ENCODE measurements at regions not wholly inside any gene's neighbourhood (a gene's known extent, or its start where the extent isn't known, plus 50 kb on each side); places are given as distances from the start of the nearest gene placed in this dataset.

- DNase-seq (ENCODE audit: low read depth, low spot score) (no peak), FAIRE-seq (no peak), ATAC-seq (0 out of 3 replicates have a peak, but pooled peaks have one; percentile 41)
- H2AFZ ChIP-seq (ENCODE audit: control insufficient read depth, low read depth, low read length): no peak overlapping the region
- intact Hi-C loops (cut with micrococcal nuclease; ENCODE audit: unreplicated experiment): loop anchor here (1.0 kb wide), 1 partner anchor 352 kb away; no protein-coding TSS in a partner anchor
- WGBS (ENCODE audit: insufficient coverage, insufficient replicate concordance, low lambda C conversion rate, missing lambda C conversion rate): 81% methylated on average over 1 of the region's 1 CpG
- SMC1A ChIA-PET (ENCODE audit: uncharacterized antibody, unreplicated experiment): interaction anchor here (0.5 to 4.8 kb wide), 13 partner anchors 9 to 746 kb away, joined by 3 to 96 read pairs (median 3); no protein-coding TSS in a partner anchor
- H3K27ac ChIP-seq (ENCODE audit: control insufficient read depth, insufficient read depth): no peak overlapping the region
- H3K4me2 ChIP-seq (ENCODE audit: control insufficient read depth, insufficient read depth): no peak overlapping the region
- no peaks in the 10 kb centered on the region for H3K9me3 ChIP-seq (replicated peaks; ENCODE audit: control insufficient read depth, insufficient read depth, low read length)
- H3K9ac ChIP-seq (ENCODE audit: control insufficient read depth, insufficient read depth, low read length): no peak overlapping the region
- RAD21 ChIA-PET (ENCODE audit: unreplicated experiment): interaction anchor here (1.0 to 5.0 kb wide), 9 partner anchors 9 to 1190 kb away, joined by 3 to 100 read pairs (median 3); no protein-coding TSS in a partner anchor
- CTCF ChIA-PET: interaction anchor here (0.7 to 5.0 kb wide), 12 partner anchors 15 to 1190 kb away, joined by 3 to 102 read pairs (median 4); no protein-coding TSS in a partner anchor
- in situ Hi-C loops (cut with MboI): loop anchor here (10.0 kb wide), 1 partner anchor 353 kb away; no protein-coding TSS in a partner anchor
- H3K79me2 ChIP-seq (ENCODE audit: control insufficient read depth, insufficient read depth, low read length): no peaks in the 10 kb centered on the region
- no TSS peak for BruUV-seq (replicated peaks)
- H3K4me1 ChIP-seq (ENCODE audit: control insufficient read depth, insufficient read depth, low read length): no peaks in the 10 kb centered on the region
- no peaks in the 10 kb centered on the region for H3K27me3 ChIP-seq (replicated peaks in 1 of 2; ENCODE audit: control insufficient read depth in 2 of 2, insufficient read depth in 2 of 2, low read length in 1 of 2)
- no peaks in the 10 kb centered on the region for H4K20me1 ChIP-seq (ENCODE audit: control insufficient read depth, insufficient read depth)
- H3K36me3 ChIP-seq (ENCODE audit: control insufficient read depth in 2 of 2, insufficient read depth in 2 of 2, low read length in 1 of 2): no peaks in the 10 kb centered on the region
- no peak overlapping the region for H3K4me3 ChIP-seq
- POLR2A ChIA-PET: no interaction called here
- TF ChIP-seq CBX3 (IDR thresholded peaks at IDR 0.05; ENCODE audit: borderline replicate concordance, low read depth) (no peak), ZNF622 (IDR thresholded peaks at IDR 0.05) (no peak), NFIC (IDR thresholded peaks at IDR 0.05; ENCODE audit: low read depth, low read length) (no peak), POLR2AphosphoS5 (IDR thresholded peaks at IDR 0.05; ENCODE audit: low read length) (no peak), CTCF (IDR thresholded peaks at IDR 0.05 in 2 of 3, conservative IDR thresholded peaks at IDR 0.05 in 1 of 3; ENCODE audit: control insufficient read depth in 2 of 3, extremely low read depth in 1 of 3, insufficient read depth in 1 of 3, low read depth in 3 of 3, low read length in 3 of 3) (peak; percentile 13 to 38 (median 20); a peak in 3 of 6 replicates), KDM1A (IDR thresholded peaks at IDR 0.05; ENCODE audit: borderline replicate concordance) (no peak), HSF1 (IDR thresholded peaks at IDR 0.05; ENCODE audit: low read depth, low read length) (no peak), SMC3 (IDR thresholded peaks at IDR 0.05; ENCODE audit: borderline replicate concordance, low read length) (peak; percentile 46; the same call in 1 of the 2 replicates), RAD21 (IDR thresholded peaks at IDR 0.05; ENCODE audit: insufficient read depth, low read depth, low read length) (peak; percentile 58), POLR2A (IDR thresholded peaks at IDR 0.05; ENCODE audit: low read depth, low read length) (no peak), ZNF592 (IDR thresholded peaks at IDR 0.05) (no peak), PKNOX1 (IDR thresholded peaks at IDR 0.05) (no peak), RELB (IDR thresholded peaks at IDR 0.05; ENCODE audit: low read depth) (no peak)
Measured at GRCh38 chr7:115217373-115217772, 295.5 kb downstream of the MDFIC start.
